ENCODE measurements at regions not wholly inside any gene's neighbourhood (a gene's known extent, or its start where the extent isn't known, plus 50 kb on each side); places are given as distances from the start of the nearest gene placed in this dataset.

GRCh38 chr9:99622679-99623078 is 199.0 kb upstream of the NR4A3 start:
- TF ChIP-seq, protein P1, sequence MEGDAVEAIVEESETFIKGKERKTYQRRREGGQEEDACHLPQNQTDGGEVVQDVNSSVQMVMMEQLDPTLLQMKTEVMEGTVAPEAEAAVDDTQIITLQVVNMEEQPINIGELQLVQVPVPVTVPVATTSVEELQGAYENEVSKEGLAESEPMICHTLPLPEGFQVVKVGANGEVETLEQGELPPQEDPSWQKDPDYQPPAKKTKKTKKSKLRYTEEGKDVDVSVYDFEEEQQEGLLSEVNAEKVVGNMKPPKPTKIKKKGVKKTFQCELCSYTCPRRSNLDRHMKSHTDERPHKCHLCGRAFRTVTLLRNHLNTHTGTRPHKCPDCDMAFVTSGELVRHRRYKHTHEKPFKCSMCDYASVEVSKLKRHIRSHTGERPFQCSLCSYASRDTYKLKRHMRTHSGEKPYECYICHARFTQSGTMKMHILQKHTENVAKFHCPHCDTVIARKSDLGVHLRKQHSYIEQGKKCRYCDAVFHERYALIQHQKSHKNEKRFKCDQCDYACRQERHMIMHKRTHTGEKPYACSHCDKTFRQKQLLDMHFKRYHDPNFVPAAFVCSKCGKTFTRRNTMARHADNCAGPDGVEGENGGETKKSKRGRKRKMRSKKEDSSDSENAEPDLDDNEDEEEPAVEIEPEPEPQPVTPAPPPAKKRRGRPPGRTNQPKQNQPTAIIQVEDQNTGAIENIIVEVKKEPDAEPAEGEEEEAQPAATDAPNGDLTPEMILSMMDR (IDR thresholded peaks at IDR 0.05; ENCODE audit: insufficient read depth, low read length): no peak
- no peak for TF ChIP-seq POLR2AphosphoS5 (IDR thresholded peaks at IDR 0.05; ENCODE audit: low read depth)
- TF ChIP-seq SPI1 (IDR thresholded peaks at IDR 0.05; ENCODE audit: borderline replicate concordance, low read depth): no peak
- TF ChIP-seq, protein P2, sequence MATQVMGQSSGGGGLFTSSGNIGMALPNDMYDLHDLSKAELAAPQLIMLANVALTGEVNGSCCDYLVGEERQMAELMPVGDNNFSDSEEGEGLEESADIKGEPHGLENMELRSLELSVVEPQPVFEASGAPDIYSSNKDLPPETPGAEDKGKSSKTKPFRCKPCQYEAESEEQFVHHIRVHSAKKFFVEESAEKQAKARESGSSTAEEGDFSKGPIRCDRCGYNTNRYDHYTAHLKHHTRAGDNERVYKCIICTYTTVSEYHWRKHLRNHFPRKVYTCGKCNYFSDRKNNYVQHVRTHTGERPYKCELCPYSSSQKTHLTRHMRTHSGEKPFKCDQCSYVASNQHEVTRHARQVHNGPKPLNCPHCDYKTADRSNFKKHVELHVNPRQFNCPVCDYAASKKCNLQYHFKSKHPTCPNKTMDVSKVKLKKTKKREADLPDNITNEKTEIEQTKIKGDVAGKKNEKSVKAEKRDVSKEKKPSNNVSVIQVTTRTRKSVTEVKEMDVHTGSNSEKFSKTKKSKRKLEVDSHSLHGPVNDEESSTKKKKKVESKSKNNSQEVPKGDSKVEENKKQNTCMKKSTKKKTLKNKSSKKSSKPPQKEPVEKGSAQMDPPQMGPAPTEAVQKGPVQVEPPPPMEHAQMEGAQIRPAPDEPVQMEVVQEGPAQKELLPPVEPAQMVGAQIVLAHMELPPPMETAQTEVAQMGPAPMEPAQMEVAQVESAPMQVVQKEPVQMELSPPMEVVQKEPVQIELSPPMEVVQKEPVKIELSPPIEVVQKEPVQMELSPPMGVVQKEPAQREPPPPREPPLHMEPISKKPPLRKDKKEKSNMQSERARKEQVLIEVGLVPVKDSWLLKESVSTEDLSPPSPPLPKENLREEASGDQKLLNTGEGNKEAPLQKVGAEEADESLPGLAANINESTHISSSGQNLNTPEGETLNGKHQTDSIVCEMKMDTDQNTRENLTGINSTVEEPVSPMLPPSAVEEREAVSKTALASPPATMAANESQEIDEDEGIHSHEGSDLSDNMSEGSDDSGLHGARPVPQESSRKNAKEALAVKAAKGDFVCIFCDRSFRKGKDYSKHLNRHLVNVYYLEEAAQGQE (IDR thresholded peaks at IDR 0.05; ENCODE audit: insufficient replicate concordance, low read depth): no peak
- no peak for TF ChIP-seq GABPA (IDR thresholded peaks at IDR 0.05; ENCODE audit: low read depth)

All from HL-60 (cell line).